H1 (cell line): ENCODE measurements at regions not wholly inside any gene's neighbourhood (a gene's known extent, or its start where the extent isn't known, plus 50 kb on each side); places are given as distances from the start of the nearest gene placed in this dataset.

Experiments
- EZH2 ChIP-seq: fragments of 200-600 bp; sonication (generic); IDR thresholded peaks from 2 replicates; pipeline ENCODE4 v1.7.1; 2012; ENCODE audit warnings: low read depth, mild to moderate bottlenecking, moderate library complexity, low read length, inconsistent platforms; ENCODE audit not compliant: severe bottlenecking
- POLR2AphosphoS5 ChIP-seq: IDR thresholded peaks from 2 replicates; pipeline ENCODE4 v1.6.1; 2011; ENCODE audit warnings: low read depth, low read length
- TBP ChIP-seq: IDR thresholded peaks from 2 replicates; pipeline ENCODE4 v1.6.1; 2011; ENCODE audit warnings: low read depth, low read length, improper control_type of control experiment
- TCF12 ChIP-seq: IDR thresholded peaks from 2 replicates; pipeline ENCODE4 v1.6.1; 2011; ENCODE audit warnings: low read depth, mild to moderate bottlenecking, low read length
- TEAD4 ChIP-seq: IDR thresholded peaks from 2 replicates; pipeline ENCODE4 v1.6.1; 2012; ENCODE audit warnings: low read depth, low read length, inconsistent platforms, mixed read lengths
- ZNF274 ChIP-seq: IDR thresholded peaks from 2 replicates; pipeline ENCODE4 v1.7.0; 2012; ENCODE audit warnings: low read length, borderline replicate concordance; ENCODE audit errors: extremely low read depth
- TF ChIP-seq, protein P1 (sequence below), 3 experiments: IDR thresholded peaks; 1 replicate in 2 of 3; 2 replicates in 1 of 3; pipeline versions ENCODE4 v1.5.1 to v1.6.1; 2011; ENCODE audit warnings: low read length in 3 of 3, mild to moderate bottlenecking in 3 of 3, inconsistent platforms in 2 of 3, low read depth in 1 of 3, moderate library complexity in 1 of 3; ENCODE audit not compliant: insufficient read depth in 1 of 3; ENCODE audit errors: control extremely low read depth in 1 of 3
- TF ChIP-seq, protein P2 (sequence below): IDR thresholded peaks from 2 replicates; pipeline ENCODE4 v1.6.1; 2012; ENCODE audit warnings: inconsistent platforms

DNA sequence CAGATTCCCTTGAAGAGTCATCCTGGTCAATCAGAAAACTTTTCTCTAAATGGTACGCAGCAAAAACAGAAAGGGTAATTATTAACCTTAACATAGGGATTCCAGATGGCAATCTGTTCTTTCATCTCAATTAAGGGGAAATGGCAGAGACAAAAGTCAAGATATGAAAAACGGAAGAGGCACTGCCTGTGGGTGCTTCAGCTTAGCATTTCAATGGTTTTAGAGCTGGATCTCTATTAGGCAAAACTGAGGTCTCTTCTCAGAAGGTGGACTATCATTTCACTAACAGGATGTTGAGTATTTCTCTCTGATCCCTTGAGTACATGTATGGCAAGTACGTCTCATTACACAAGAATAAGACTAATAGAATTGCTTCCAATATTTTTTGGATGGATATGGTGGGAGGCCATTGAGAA, 296.9 kb downstream of the HIVEP2 start:
- TF ChIP-seq, protein P1, sequence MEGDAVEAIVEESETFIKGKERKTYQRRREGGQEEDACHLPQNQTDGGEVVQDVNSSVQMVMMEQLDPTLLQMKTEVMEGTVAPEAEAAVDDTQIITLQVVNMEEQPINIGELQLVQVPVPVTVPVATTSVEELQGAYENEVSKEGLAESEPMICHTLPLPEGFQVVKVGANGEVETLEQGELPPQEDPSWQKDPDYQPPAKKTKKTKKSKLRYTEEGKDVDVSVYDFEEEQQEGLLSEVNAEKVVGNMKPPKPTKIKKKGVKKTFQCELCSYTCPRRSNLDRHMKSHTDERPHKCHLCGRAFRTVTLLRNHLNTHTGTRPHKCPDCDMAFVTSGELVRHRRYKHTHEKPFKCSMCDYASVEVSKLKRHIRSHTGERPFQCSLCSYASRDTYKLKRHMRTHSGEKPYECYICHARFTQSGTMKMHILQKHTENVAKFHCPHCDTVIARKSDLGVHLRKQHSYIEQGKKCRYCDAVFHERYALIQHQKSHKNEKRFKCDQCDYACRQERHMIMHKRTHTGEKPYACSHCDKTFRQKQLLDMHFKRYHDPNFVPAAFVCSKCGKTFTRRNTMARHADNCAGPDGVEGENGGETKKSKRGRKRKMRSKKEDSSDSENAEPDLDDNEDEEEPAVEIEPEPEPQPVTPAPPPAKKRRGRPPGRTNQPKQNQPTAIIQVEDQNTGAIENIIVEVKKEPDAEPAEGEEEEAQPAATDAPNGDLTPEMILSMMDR (IDR thresholded peaks at IDR 0.05; ENCODE audit: control extremely low read depth in 1 of 3, insufficient read depth in 1 of 3, low read depth in 1 of 3, low read length in 3 of 3), result no peak
- TF ChIP-seq POLR2AphosphoS5 (no peak), TBP (no peak), TCF12 (no peak), ZNF274 (no peak), EZH2 (no peak), TEAD4 (no peak)
- TF ChIP-seq, protein P2, sequence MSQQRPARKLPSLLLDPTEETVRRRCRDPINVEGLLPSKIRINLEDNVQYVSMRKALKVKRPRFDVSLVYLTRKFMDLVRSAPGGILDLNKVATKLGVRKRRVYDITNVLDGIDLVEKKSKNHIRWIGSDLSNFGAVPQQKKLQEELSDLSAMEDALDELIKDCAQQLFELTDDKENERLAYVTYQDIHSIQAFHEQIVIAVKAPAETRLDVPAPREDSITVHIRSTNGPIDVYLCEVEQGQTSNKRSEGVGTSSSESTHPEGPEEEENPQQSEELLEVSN, result no peak
